HG02588 (cell line): ENCODE measurements at regions not wholly inside any gene's neighbourhood (a gene's known extent, or its start where the extent isn't known, plus 50 kb on each side); places are given as distances from the start of the nearest gene placed in this dataset.

Source experiments
- ATAC-seq: cut with Tn5 transposase; IDR thresholded peaks from one replicate; pipeline ENCODE4 v1.9.1; 2021; ENCODE audit warnings: mild to moderate bottlenecking, moderate library complexity; ENCODE audit not compliant: unreplicated experiment

DNA sequence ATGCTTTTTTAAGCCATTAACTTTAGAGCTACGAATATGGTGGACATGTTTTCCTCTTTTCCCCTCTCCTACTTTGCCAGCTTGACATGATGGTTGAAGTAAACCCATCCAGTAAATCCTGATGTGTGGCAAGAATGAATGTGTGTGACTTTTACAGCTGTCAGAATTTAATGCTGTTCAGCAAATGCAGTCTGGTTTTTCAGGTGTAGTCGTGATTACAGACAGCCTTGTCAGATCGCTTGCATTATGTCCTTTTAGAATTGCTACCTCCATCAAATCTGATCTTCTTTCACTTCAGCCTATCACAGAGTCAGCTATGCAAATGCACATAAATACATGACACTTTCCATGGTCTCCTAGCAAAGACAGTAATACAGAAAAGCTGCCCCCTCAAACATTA lies 278.5 kb downstream of the FBXO15 start:
- no peak for ATAC-seq

DNA sequence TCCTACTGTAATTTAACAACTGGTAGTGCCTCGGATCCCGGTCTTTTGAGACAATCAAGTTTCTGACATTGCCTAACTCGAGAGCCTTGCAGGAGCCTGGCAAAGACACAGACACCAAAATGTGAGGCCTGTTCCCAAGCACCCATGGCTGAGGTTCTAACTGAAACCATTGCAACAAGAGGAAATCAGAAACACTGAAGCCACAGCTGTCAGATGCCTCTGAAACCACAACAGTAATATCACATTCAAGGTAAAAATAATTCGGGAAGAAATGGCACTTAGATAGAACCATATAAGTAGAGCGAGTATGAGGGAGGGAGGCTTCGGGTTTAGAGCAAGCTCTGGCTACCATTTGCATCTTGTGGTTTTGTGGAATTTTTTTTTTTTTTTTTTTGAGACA lies 285.9 kb downstream of the FBXO15 start:
- ATAC-seq = no peak

DNA sequence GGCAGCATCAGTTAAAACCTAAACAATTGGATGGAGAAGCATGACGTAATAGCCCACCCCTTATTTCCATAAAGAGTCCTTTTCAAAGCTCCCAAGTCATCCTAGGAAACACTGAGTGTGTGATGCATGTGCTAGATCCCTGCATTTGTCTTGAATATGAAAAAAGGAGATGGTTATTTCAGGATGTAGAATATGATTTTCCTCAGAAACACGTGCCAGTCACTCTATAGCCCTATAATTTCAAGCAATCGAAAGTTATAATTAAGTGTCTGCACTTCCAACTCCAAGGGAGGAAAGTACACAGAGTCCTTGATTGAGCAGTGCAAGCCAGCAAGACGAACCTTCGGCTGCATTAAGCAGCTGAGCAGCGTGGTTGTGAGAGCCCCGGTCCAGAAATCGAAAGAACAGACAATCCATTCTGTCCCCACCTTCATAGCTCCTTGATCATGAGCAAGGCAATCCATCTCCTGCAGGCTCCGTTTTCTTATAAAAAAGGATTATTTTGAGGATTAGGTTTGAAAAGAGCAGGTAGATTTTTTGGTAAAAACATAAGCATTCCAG lies 287.7 kb downstream of the FBXO15 start:
- ATAC-seq = no peak

GRCh38 chr18:73852789-73853549 lies 294.7 kb downstream of the FBXO15 start:
- ATAC-seq = no peak

DNA sequence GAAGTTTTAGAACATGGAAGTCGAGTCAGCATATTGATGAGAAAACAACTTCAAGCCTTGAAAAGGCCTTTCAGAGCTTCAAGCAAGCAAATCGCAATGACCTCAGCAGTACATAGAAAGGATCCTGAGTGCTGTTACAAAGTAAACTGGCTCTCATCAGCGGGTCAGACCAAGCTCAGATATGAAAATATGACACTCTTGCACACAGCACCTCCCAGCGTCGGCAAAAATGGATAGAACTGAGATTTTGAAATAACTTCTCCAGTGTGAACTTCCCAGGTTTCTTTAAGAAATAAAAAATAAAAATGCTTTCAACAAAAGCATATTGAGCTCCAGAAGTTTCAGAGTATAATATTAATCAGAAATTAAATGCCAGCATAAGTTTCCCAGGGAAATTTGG lies 296.9 kb downstream of the FBXO15 start:
- no peak for ATAC-seq

- ATAC-seq = no peak
Measured at GRCh38 chr18:73848656-73849055, 299.0 kb downstream of the FBXO15 start.

- ATAC-seq = no peak
Measured at GRCh38 chr18:73843455-73843854, 304.2 kb downstream of the FBXO15 start.

GRCh38 chr18:73842795-73843394 lies 304.7 kb downstream of the FBXO15 start:
- ATAC-seq = peak; percentile 73

- ATAC-seq = no peak
Measured at GRCh38 chr18:73841661-73842060, 306.0 kb downstream of the FBXO15 start.

DNA sequence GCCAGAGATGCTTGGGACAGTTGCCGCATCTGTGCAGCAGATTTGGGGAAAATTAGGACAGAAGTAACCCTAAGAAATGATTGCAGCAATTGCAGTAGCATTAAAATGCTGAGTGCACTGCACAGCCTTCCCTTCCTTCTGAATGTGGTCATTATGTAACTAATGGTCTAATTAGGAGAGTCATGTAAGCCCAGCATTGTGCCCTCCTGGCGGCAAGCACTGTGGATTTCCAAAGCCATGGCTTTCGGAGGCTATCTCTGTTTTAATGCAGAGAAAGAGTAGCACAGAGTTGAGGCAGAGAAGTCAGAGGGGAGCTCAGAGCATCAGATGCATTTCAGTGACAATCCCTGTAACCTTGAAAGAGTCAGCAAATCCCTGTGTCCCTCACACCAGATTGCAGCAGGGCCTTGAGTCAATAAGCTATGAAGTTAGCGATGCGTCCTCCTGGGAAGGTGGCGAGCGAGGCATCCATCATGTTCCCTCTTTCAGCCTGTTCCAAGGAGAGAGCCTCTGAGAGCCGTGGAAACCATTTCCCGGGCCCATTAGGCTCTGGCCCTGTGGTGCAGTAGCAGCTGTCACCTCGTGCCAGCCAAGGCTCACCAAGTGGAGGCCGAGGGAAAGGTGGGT lies 307.2 kb downstream of the FBXO15 start:
- no peak for ATAC-seq

DNA sequence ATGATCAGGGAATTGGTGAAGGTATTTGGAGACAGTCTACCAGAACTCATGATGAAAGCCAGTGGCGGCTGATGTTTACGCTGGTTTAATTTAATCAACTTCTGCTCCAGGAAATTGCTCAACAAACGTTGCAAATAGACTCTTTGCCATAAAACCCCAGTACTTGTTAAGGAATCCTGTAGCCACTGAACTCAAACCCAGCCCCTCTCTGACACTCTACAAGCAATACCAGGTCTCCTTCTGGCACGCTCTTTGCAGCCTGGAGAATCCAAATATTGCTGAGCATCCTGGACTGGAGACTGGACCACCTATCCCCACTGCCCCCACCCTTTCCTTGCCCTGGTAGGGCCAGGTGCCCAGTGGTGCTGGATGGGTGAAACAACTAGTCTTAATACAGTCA lies 308.2 kb downstream of the FBXO15 start:
- no peak for ATAC-seq

- ATAC-seq = no peak
Measured at GRCh38 chr18:73838107-73838506, 309.5 kb downstream of the FBXO15 start.

DNA sequence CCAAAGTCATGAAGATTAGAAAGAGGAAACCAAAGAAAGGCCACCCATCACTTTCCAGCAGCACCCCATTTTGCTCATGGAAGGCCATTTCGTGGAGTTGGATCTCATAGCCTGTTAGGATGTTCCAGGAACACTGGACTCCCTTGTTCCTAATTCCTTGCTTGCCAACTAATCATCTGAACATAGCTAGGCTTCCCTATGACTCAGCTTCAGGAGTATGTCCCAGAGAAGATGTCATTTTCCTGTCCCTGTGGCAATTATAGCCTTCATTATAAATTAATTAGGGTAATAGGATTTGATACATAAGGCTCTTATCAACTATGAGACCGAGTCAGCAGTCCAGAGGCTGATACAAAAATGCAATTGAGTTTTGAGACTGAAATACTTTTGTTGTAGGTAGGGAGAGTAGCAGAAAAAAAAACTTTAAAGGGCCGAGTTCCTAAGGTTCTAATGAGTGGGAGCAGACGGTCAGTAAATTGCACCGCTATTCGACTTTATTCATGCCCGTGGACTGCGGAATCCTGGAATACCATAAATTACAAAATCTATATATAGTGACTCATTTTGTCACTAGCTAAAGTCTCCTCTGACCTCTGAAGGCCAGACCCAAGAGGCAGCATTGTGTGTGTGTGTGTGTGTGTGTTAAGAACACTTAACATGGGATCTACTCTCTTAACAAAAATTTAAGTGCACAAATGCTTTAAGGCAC lies 311.8 kb downstream of the FBXO15 start:
- no peak for ATAC-seq

GRCh38 chr18:73835039-73835438 lies 312.6 kb downstream of the FBXO15 start:
- ATAC-seq = no peak

GRCh38 chr18:73831688-73832087 lies 315.9 kb downstream of the FBXO15 start:
- ATAC-seq = no peak

- no peak for ATAC-seq
Measured at GRCh38 chr18:73829146-73829545, 318.5 kb downstream of the FBXO15 start.

- ATAC-seq = no peak
Measured at GRCh38 chr18:73827801-73828200, 319.8 kb downstream of the FBXO15 start.

DNA sequence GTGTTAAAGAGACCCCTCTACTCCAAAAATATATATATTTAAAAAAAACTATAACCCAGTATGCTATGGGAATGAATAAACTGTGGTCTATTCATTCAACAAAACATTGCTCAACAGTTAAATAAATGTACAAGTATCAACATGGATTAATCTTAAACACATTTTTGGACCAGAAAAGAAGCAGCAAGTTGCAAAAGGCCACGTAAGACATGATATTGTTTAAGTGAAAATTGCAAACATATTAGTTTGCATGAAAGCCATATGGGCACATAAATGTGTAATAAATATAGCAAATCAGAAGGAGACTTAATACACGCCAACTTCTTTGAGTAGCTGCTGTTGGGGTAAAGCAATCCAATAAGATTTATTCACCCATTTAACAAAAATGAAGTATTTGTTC lies 321.5 kb downstream of the FBXO15 start:
- ATAC-seq = no peak

DNA sequence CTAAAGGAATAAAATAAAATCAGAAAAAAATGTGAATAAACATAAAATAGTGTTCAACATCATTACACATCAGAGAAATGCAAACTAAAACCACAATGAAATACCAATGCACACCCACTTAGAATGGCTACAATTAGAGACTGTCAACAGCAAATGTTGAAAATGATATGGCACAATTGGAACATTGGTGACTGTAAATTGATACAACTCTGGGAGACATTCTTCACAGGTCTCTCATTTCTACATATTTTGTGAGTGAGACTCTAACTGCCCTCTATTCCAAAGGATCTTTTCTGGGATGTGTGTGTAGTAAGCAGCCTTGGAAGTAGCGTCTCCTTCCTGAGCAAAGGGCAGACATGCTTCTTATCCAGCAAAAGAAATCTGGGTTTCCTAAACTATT lies 323.0 kb downstream of the FBXO15 start:
- no peak for ATAC-seq

DNA sequence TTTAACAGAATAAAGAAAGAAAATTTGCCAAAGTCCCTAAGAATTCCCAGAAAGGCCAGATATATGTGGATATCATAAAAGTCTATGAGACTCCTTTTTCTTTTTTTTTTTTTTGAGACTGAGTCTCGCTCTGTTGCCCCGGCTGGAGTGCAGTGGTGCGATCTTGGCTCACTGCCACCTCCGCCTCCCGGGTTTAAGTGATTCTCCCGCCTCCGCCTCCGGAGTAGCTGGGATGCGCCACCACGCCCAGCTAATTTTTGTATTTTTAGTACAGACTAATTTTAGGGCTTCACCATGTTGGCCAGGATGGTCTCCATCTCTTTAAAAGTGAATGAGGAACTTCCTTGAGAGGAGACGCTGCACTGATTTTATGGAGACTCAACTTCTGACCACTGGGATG lies 335.2 kb downstream of the FBXO15 start:
- no peak for ATAC-seq

GRCh38 chr18:73807551-73808192 lies 340.0 kb downstream of the FBXO15 start:
- ATAC-seq = no peak
